Chondrocyte (in vitro differentiated cells): ENCODE measurements at regions not wholly inside any gene's neighbourhood (a gene's known extent, or its start where the extent isn't known, plus 50 kb on each side); places are given as distances from the start of the nearest gene placed in this dataset.
"Not testable (repeated sequence)": the region's sequence is repeated elsewhere in the genome, so short reads cannot be mapped to it uniquely, and the experiment has no call there.

Experiments
- DNase-seq: peaks from one replicate; pipeline ENCODE4 v3.0.0; 2021; ENCODE audit warnings: mixed read lengths, low spot score
- H3K27ac Mint-ChIP-seq: one replicate; pipeline ENCODE4 v1.8.0; 2021; ENCODE audit warnings: mild to moderate bottlenecking, moderate library complexity, mixed read lengths; ENCODE audit not compliant: unreplicated experiment
- H3K27me3 Mint-ChIP-seq: 2 replicates; pipeline ENCODE4 v1.8.0; 2021; ENCODE audit warnings: low read depth, mixed read lengths
- H3K36me3 Mint-ChIP-seq: 2 replicates; pipeline ENCODE4 v1.8.0; 2021; ENCODE audit warnings: low read depth, mixed read lengths
- H3K4me1 Mint-ChIP-seq: 2 replicates; pipeline ENCODE4 v1.8.0; 2021; ENCODE audit warnings: low read depth, mild to moderate bottlenecking, mixed read lengths
- H3K4me3 Mint-ChIP-seq: one replicate; pipeline ENCODE4 v1.8.0; 2021; ENCODE audit warnings: mild to moderate bottlenecking, moderate library complexity, mixed read lengths; ENCODE audit not compliant: unreplicated experiment
- H3K9me3 Mint-ChIP-seq: 2 replicates; pipeline ENCODE4 v1.8.0; 2021; ENCODE audit warnings: low read depth, mixed read lengths
- CTCF ChIP-seq: fragments of 200-600 bp; sonication (generic); IDR thresholded peaks from 2 replicates; pipeline ENCODE4 v1.5.0; 2021; ENCODE audit warnings: antibody characterized with exemption, mild to moderate bottlenecking, moderate library complexity

GRCh38 chr16:75818491-75818890 is 92.2 kb upstream of the CPHXL start:
- H3K27me3 Mint-ChIP-seq = peaks cover 7% of the 10 kb centered on the region
- no peak overlapping the region for H3K4me3 Mint-ChIP-seq
- no peak for TF ChIP-seq CTCF
- no peak overlapping the region for H3K27ac Mint-ChIP-seq
- H3K9me3 Mint-ChIP-seq = no peaks in the 10 kb centered on the region
- H3K36me3 Mint-ChIP-seq = no peaks in the 10 kb centered on the region
- H3K4me1 Mint-ChIP-seq = no peaks in the 10 kb centered on the region
- DNase-seq = no peak

GRCh38 chr16:75820672-75821071 is 94.4 kb upstream of the CPHXL start:
- no peak for TF ChIP-seq CTCF
- H3K9me3 Mint-ChIP-seq = peaks cover 3% of the 10 kb centered on the region
- no peak overlapping the region for H3K4me3 Mint-ChIP-seq
- no peaks in the 10 kb centered on the region for H3K36me3 Mint-ChIP-seq
- H3K27me3 Mint-ChIP-seq = peaks cover 7% of the 10 kb centered on the region
- DNase-seq = no peak
- H3K27ac Mint-ChIP-seq = no peak overlapping the region
- H3K4me1 Mint-ChIP-seq = no peaks in the 10 kb centered on the region

GRCh38 chr16:75821117-75821516 is 94.8 kb upstream of the CPHXL start:
- Mint-ChIP-seq H3K27ac (no peak overlapping the region), H3K36me3 (no peaks in the 10 kb centered on the region), H3K9me3 (peaks cover 6% of the 10 kb centered on the region), H3K4me1 (no peaks in the 10 kb centered on the region), H3K27me3 (peaks cover 7% of the 10 kb centered on the region), H3K4me3 (no peak overlapping the region)
- no peak for TF ChIP-seq CTCF
- DNase-seq = no peak

GRCh38 chr16:75825750-75826149 is 99.5 kb upstream of the CPHXL start:
- H3K36me3 Mint-ChIP-seq, H3K27me3 Mint-ChIP-seq, DNase-seq, H3K27ac Mint-ChIP-seq, H3K4me1 Mint-ChIP-seq, H3K4me3 Mint-ChIP-seq: not testable (repeated sequence)
- peaks cover 31% of the 10 kb centered on the region for H3K9me3 Mint-ChIP-seq

GRCh38 chr16:75827372-75828038 is 101.2 kb upstream of the CPHXL start:
- not testable (repeated sequence) for H3K27me3 Mint-ChIP-seq, DNase-seq, H3K27ac Mint-ChIP-seq, H3K36me3 Mint-ChIP-seq, H3K4me1 Mint-ChIP-seq, H3K4me3 Mint-ChIP-seq
- H3K9me3 Mint-ChIP-seq = peaks cover 35% of the 10 kb centered on the region

- H3K27ac Mint-ChIP-seq, H3K27me3 Mint-ChIP-seq, H3K36me3 Mint-ChIP-seq, DNase-seq, H3K4me3 Mint-ChIP-seq, H3K4me1 Mint-ChIP-seq: not testable (repeated sequence)
- peaks cover 33% of the 10 kb centered on the region for H3K9me3 Mint-ChIP-seq
Observed at GRCh38 chr16:75833385-75833784, 107.1 kb upstream of the CPHXL start.

- Mint-ChIP-seq H3K27me3 (peaks cover 7% of the 10 kb centered on the region), H3K4me1 (no peaks in the 10 kb centered on the region), H3K27ac (no peak overlapping the region), H3K4me3 (no peak overlapping the region), H3K9me3 (peaks cover 8% of the 10 kb centered on the region), H3K36me3 (no peaks in the 10 kb centered on the region)
- no peak for TF ChIP-seq CTCF
- DNase-seq = no peak
Observed at GRCh38 chr16:75836347-75837010, 110.2 kb upstream of the CPHXL start.
